GM21381 (cell line): ENCODE measurements at regions not wholly inside any gene's neighbourhood (a gene's known extent, or its start where the extent isn't known, plus 50 kb on each side); places are given as distances from the start of the nearest gene placed in this dataset.
"Not testable (repeated sequence)": the region's sequence is repeated elsewhere in the genome, so short reads cannot be mapped to it uniquely, and the experiment has no call there.

Experiments
- ATAC-seq: cut with Tn5 transposase; IDR thresholded peaks from one replicate; pipeline ENCODE4 v1.9.1; 2021; ENCODE audit warnings: mild to moderate bottlenecking, moderate library complexity; ENCODE audit not compliant: unreplicated experiment

DNA sequence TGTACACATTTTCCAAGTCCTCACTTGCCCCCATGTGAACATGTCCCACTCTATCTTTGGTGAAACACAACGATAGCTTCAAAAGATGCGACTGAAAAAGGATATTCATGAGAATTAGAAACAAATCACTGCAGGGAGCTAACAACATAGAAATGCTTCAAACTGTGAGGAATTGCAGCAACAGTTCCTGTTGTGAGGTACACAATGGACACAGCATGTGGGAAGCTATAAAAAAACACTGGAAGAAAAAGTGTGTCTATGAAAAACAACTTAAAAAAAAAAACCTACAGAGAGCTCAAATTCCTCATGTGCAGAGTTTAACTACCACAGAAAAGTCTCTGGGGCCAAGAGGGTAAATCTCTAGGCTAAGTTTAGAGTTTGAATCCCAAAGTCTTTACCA lies 51.6 kb upstream of the BLTP1 start:
- no peak for ATAC-seq

DNA sequence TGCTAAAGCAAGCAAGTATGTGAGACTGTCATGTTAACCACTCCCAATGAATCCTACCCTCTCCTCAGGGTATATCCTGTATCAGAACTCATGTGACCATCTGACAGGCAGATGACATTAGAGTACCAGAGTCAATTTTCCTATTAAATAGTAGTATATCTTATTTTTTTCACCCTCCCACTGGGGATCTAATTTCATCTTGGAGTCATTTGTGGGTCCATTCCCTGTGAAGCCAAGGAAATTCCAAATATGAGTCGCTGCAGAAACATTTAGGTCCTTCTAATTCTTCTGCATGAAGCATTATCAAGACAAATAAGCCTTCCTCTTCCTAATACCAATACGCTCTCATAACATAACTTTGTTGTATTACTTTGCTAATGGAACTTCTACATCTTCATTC lies 52.2 kb upstream of the BLTP1 start:
- ATAC-seq: no peak

DNA sequence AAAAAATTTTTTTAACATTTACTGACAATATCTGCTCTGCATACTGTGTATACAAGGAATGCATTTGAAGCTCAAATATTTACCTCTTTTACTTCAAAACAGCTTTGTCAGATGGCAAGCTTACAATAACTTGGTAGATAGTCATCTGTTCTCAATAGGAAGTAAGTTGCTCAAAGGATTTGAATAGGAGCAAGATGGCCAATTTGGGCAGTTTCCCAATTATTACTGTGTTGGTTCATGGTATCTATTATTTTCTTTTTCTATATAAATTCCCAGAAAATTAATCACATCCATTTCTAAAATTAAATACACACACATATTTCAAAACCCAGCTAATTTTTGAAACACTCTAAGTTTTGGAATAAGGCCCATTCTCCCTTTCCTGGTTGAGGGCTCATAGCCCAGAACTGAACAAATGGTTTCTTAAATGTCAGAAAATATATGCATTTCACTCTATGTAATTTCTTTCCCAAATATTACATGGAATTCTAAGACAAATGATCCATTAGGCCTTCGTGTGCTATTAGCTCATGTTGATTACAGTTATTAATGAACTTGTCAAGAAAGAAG lies 60.2 kb upstream of the BLTP1 start:
- no peak for ATAC-seq

DNA sequence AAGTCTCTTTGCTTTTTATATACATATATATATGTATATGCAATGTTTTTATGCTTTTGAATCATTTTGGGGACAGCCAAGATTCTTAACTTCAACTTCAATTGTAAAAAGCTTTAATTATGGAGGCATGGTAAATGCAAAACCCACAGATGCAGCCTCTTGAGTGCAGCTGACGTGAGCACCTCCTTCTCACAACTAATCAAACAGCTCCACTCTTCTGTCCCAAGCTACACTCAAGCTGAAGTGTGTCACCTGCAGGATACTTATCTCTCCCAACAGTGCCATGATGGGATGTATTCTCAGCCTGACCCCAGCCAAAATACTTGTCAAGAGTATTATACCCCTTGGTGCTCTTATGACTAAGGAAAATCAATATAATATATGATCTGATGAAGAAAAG lies 60.7 kb upstream of the BLTP1 start:
- ATAC-seq: no peak

DNA sequence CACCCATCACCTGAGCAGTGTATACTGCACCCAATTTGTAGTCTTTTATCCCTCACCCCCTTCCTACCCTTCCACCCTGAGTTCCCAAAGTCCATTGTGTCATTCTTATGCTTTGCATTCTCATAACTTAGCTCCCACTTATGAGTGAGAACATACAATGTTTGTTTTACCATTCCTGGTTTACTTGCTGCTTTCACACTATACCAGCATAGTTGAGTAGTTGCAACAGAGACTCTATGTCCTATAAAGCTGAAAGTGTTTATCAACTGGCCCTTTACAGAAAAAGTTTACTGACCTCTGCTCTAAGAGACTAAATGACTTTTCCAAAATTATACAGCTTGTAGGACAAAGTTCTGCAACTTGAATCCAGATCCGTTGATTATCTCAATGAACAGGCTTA lies 61.1 kb upstream of the BLTP1 start:
- ATAC-seq: no peak

DNA sequence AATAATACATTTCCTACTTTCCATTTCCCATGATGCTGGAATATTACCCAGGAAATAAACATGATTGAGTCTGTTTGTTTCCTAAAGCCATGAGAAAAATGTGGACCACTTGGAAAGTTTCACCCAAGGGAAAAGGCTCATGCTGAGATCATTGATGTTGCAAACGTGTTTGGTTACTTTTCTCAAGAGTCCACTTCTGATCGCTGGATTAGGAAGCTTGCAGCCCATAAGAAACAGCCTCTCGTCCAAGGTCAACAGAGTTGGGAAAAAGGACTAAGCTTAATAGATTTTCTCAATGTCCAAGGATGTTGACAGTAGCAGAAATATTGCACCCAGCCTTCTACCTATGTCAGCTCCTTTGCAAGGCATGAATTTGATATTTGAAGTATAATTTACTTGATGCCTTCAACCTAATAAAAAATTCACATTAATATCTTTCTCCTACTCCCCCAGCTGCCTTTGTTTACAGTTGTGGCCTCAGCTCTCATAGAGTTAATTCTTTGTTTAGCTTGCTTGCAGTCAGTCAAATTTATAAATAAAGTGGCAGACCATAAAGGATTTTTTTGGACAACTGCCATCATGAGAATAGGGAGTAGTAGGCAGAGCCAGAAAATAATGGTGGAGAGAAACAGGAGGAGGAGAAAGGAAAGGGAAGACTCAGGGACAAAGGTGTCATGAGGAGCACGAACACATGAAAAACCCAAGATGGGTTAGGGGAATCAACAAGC lies 65.6 kb upstream of the BLTP1 start:
- ATAC-seq: no peak

DNA sequence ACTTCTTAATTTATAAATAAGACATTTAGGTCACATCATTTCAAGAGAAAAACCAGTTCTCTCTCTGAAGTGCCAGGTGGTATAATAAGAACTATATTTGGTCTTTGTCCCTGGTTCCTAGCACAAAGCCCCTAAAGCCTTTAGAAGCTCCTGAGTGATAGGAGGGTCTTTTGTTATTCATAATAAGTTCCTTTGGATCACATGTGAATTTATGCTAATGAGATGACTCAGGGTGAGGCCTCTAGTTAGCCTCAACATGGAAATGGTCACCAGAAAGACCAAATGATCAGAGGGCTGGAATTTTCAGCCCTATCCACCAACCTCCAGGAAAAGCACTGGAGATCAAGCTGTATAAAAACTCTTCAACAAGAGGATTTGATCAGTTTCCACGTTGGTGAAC lies 68.1 kb upstream of the BLTP1 start:
- no peak for ATAC-seq

DNA sequence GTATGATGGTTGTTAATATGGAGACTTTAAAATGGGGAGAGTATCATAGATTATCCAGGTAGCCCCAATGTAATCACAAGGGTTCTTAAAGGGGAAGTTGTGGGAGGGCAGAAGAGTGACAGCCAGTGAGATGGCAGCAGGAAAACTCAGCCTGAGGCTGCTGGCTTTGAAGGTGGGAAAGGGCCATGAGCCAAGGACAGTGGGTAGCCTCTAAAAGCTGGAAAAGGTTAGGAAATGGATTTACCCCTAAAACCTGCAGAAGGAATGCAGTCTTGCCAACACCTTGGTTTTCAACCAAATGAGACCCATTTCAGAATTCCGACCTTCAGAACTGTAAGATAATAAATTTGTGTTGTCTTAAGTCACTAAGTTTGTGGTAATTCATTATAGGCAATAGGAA lies 68.8 kb upstream of the BLTP1 start:
- ATAC-seq: no peak

DNA sequence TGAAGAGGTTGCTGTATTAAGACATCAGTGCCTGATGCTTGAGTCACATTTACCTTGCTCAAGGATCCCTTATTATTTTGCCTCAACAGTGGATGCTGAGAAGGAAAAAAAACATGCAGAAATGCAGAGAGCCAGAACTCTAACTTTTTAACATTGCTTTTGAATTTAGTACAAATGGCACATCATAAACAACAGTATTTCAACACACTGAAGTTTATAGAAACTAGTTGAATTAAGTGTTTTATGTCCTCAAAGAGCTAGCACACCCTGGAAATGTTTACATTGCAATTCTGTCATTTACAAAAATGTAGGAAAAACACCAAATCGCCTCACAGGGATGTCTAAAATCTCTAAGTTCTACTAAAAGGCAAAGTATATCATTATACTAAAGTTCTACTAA lies 69.5 kb upstream of the BLTP1 start:
- no peak for ATAC-seq

DNA sequence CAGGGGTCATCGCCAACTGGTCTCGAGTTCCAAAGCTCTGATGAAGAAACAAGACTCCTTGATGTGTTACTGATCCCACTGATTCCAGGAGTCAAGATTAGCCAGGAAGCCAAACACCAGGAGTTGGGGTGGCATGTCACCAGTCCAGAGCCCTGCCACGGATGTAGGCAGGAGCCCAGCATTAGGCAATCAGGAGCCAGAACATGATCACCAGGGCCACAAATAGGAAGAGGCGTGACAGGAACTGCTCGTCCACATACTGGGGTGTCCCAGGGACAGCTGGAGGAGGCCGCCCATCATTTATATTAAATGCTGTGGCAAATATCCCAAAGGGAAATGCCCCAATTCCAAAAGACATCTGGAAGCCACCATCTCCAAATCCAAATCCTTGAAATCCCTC lies 74.5 kb upstream of the BLTP1 start:
- not testable (repeated sequence) for ATAC-seq

DNA sequence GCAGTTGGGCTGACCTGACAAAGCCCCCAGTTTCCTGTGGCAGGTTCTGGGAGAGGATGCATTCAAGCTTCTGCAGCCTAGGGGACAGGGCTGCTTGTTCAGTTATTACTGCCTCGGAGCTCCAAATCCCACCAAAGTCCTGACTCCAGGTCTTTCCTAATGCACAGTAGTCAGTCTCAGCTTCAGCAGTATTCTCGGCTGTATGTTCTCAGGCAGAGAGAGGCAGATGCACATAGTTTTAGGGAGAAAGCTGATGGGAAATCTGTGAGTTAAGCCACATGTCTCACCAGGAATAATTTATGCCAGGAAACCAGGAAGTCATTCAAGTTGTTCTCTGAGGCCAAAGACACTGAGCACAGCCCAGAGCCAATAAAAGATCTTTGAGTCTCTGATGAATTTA lies 75.3 kb upstream of the BLTP1 start:
- ATAC-seq: not testable (repeated sequence)

DNA sequence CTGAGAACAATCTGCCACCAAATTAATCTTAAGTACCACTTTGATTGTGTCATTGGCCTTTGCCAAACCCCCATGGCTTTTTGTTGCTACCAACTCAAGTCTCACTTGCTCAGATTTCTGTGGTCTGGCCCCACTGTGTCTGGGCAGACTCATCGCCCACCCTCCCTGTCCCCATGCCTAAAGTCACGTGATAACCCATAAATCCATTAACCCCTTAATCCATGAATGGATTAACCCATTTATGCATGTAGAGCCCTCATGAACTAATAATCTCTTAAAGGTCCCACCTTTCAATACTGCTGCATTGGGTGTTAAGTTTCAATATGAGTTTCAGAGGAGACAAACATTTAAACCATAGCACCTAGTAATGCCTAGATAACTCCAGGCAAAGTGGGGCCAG lies 78.5 kb upstream of the BLTP1 start:
- no peak for ATAC-seq

DNA sequence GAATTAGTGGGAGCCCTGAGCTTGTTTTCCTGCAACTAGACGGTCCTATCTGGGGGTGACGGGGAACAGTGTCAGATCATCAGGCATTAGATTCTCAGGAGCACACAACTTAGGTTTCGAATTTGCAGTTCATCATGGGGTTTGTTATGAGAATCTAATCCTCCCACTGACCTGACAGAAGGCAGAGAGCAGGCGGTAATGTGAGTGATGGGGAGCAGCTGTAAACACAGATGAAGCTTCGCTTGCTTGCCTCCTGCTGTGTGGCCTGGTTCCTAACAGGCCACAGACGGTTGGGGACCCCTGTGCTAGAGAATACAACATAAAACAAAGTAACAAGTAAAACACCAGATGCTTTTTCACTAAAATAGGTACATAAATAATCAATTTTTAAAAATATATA lies 86.2 kb upstream of the BLTP1 start:
- ATAC-seq: no peak

DNA sequence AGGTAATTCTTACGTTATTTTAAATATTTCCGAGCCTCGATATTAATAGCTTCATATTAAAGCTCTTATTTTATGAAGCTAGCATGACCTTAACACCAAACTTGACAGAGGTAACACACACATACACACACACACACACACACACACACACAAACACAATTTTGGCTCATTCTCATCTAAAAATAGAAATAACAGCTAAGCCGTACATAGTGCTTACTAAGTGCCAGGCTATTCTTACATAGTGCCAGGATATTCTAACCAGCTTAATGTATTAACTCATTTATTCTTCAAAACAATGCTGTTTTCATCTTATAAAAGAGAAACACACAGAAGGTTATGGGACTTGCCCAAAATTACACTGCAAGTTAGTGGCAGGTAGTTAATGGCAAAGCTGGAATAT lies 87.0 kb upstream of the BLTP1 start:
- ATAC-seq: no peak

DNA sequence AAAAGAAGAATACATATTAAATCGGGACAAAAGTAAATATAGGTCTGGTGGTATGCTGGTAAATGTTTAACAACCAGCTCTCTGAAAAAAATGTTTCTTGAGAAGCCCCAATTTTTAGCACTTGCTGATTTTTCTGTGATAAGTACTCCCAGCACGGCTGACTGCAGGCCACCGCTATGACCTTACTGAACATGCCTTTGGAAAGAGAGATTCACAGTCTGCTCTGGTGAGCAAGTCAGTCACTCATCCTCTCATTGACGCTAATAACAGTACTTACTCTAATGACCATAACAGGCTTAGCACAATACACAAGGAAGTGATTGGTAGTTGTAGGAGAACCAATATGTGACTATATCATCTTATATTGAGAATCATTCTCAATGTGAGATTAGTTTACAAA lies 98.9 kb upstream of the BLTP1 start:
- no peak for ATAC-seq

DNA sequence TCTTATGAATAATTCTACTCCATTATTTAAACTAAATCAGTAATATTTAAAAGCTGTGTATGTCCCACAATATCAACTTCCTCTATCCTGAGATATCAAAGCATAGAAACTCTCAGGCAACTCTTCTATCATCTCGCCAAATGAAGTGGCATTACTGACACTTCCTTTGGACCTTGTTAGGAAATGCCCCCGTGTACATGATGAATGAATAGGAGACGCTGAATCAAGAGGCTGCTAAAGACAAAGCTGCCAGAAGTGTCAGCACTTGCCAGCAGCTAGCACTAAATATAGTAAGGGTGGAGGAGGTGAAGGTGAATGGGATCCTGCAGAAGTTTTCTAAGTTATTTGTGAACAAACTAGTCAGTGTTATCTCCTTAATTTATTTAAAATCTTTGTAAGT lies 99.5 kb upstream of the BLTP1 start:
- ATAC-seq: no peak

DNA sequence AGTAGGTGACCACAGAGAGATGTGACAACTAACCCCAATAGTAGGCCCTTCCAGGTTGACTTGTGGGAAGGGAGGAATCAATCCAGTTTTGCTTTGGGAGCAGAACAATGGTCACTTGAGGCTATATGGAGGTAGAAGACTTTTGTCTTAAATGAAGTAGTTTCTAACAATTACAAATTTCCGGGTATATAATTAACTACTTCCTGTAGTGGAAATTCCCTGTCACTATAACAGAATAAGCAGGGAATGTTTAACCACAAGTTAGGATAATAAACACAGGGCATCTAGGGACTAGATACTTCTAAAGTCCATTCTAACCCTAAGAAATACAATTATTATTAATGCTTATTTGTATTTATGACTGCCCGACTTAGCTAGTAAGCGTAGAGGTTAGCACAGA lies 99.0 kb upstream of the TRPC3 start:
- ATAC-seq: no peak

DNA sequence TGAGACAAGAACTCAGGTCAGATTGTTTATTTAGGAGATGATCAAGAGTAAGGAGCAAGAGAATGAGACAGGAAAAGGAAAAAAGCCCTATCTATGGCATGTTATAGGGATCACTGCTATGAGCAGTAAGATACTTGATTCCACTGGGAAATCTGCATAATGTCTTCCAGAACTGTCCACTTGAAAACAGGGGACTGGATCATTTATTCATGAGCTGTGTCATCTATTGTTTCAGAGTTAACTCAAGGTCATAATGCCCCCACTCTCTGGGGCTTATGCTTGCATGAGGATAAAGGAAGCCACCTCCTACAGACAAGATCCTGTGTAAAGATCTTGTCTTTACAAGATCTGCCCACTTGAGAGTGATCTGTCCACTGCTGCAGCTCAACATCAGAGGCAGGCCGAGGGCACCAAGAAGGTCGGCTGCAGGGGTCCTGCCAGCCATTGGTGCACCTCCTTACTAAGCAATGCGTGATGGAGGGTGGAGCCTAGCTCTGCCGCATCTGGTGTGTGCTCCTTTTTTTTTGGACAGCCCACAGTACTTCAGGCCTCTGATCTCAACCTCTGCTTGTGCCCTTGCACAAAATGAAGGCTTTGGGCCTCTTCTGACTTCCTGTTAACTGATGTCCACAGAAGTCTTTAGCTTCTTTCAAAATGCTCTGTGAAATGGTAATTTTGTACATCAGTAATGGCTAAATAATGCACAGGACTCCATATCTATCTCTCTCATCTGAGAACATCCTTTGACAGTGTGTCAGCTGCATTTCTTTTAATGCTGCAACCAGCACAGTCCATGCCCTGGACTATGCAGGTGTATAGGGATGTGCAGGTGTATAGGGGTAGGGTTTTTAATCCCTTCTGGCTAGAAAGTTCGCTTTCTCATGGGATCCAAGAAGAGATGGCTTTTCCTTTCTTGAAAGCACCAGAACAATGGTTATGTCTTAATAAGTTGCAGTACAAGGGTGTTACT lies 95.9 kb upstream of the TRPC3 start:
- no peak for ATAC-seq

DNA sequence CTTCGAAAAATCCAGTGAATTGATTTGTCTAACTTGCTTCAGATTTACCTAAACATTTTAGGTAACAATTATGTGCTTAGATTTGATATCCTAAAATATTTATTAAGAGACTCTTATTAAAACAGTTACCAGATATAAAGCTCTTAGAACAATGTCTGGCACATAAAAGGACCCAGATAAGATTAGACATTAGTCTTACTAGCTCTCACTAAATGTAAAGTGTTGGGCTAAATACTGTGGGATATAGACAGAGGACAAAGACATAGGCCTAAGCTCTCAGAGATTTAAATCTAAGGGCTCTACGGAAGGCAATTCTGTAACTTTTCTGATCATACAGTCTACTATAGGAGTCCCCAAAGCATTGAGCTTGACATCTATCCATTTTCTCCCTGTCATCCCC lies 94.4 kb upstream of the TRPC3 start:
- ATAC-seq: no peak

DNA sequence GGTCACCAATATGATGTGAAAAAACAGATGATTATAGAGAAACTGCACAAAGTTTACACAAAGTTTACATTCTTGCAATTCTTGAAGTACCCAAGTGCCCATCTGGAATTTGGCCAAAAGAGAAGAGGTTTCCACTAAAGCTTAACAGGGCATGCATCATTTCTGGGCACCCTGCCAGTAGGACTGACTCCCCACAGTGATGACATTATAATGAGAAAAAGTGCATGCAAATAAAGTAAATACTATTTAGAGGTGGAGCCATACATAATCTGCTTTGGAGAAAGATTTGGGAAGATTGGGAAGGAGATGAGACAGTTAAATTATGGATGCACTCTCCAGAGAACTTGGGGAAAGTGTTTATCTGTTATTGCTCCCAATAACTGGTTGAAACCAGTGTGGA lies 93.7 kb upstream of the TRPC3 start:
- ATAC-seq: no peak

DNA sequence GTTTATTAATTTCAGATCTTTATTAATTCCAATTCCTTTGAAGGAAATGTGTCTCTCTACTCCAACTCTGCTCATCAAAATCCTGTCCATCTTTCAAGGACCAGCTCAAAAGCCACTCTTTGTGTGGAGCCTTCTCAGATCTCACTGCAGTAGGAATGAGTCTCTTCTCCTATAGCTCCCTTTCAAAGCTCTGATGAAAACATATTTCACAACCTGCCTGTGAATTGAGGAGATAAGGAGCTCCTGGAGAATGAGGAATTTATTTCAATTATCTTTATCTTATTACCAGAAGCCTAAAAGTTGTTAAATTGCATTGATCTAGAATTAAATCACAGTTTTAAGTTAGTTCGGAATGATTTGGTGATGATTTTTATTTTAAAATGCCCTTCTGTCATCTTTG lies 92.6 kb upstream of the TRPC3 start:
- no peak for ATAC-seq

DNA sequence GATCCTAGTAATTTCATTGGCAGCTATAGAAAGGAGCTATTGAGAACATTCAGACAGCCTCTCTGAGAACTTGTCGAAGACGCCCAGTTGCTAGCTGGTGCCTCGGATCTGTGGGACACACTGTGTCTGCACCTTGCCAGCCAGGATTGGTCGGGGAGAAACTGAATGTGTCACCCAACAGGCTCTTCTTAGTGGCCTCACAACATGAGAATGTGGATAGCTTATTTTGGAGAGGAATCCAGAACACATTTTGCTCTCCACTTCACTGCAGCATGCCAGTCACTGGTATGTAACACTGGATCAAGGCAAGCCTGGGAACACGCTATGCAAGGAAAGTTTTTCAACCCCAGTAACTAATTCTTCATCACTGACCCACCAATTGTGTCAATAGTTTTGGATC lies 89.5 kb upstream of the TRPC3 start:
- ATAC-seq: no peak
